Heart left ventricle (tissue), 13 donors: ENCODE measurements at regions not wholly inside any gene's neighbourhood (a gene's known extent, or its start where the extent isn't known, plus 50 kb on each side); places are given as distances from the start of the nearest gene placed in this dataset.

Source experiments
- POLR2A ChIP-seq, 2 donors: fragments of 450-650 bp; IDR thresholded peaks; one replicate each; pipeline ENCODE4 v1.6.1; 2017; ENCODE audit warnings: antibody characterized with exemption in 2 of 2, mild to moderate bottlenecking in 2 of 2, moderate library complexity in 2 of 2
- TF ChIP-seq, protein P1 (sequence below), 12 donors: fragments of 200-600 bp; sonication (generic) in 4 of 12; IDR thresholded peaks; one replicate each; pipeline versions ENCODE4 v1.5.0 to v1.8.0; 2018 to 2022; ENCODE audit warnings: antibody characterized with exemption in 12 of 12, mild to moderate bottlenecking in 5 of 12
- donor health status: ischemic (EF 13 %, LVEDD 7.1; RV severe dilation, severe dysfunction).
- donor health status: DM: no; HTN: yes; CAD: no.
- donor health status: DM: no; HTN: no; CAD: no.
- donor health status: ischemic (EF 25% LVEDD 6.9; RV normal size, moderate dysfunction).
- donor health status: ischemic (EF 25% LVEDD 5.7; RV mildly dilated, moderate dysfunction).
- donor health status: ischemic (EF 35%, LVEDD 5.7; RV mildly dilated, moderate dysfunction).
- donor health status: nonischemic (EF 11% LVEDD 7.7; RV severe dilation, severe dysfunction).
- donor health status: DM: yes; HTN: yes; CAD: no.
- donor health status: PGD.
- donor health status: ischemic (EF 29% LVEDD 5.4; RV normal size, mild dysfunction).
- donor health status: nonischemic (EF 23%, LVEDD 6.1; RV moderate dilation, normal function).

DNA sequence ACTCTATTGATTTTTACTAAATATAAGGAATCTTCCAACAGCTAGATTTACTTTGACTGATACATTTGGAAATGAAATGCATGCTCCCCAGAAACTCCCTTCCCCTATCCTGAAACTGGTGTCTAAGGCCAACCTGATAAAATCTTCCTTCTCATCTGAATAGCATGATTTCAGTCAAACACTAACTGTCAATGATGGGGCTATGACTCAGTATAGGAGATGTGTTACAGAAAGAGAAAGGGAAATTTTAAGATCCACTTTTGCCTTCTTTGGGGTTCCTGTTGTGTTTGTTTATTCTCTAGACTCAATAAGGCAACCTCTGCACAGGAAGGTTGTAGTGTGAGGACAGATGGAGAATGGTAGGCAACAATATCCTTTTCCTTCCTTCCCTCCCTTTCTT is 160.7 kb downstream of the MOSPD2 start:
- TF ChIP-seq, protein P1, sequence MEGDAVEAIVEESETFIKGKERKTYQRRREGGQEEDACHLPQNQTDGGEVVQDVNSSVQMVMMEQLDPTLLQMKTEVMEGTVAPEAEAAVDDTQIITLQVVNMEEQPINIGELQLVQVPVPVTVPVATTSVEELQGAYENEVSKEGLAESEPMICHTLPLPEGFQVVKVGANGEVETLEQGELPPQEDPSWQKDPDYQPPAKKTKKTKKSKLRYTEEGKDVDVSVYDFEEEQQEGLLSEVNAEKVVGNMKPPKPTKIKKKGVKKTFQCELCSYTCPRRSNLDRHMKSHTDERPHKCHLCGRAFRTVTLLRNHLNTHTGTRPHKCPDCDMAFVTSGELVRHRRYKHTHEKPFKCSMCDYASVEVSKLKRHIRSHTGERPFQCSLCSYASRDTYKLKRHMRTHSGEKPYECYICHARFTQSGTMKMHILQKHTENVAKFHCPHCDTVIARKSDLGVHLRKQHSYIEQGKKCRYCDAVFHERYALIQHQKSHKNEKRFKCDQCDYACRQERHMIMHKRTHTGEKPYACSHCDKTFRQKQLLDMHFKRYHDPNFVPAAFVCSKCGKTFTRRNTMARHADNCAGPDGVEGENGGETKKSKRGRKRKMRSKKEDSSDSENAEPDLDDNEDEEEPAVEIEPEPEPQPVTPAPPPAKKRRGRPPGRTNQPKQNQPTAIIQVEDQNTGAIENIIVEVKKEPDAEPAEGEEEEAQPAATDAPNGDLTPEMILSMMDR (IDR thresholded peaks at IDR 0.05), result no peak
- TF ChIP-seq POLR2A (IDR thresholded peaks at IDR 0.05), result no peak
